Bronchial epithelial cell (primary cell): ENCODE measurements at regions not wholly inside any gene's neighbourhood (a gene's known extent, or its start where the extent isn't known, plus 50 kb on each side); places are given as distances from the start of the nearest gene placed in this dataset.

ENCODE experiments used
- DNase-seq: peaks from one replicate; pipeline ENCODE4 v3.0.0-alpha.2; 2010; ENCODE audit warnings: low read depth
- FAIRE-seq: peaks from 2 replicates; lab custom pipeline; 2011; peaks lifted over from hg19 to GRCh38; lab: Jason Lieb, UNC
- H3K27me3 ChIP-seq: 2 replicates; pipeline ENCODE4 v1.5.1; 2011; ENCODE audit warnings: low read length; ENCODE audit not compliant: control insufficient read depth, insufficient read depth
- H3K36me3 ChIP-seq: 2 replicates; pipeline ENCODE4 v1.5.1; 2011; ENCODE audit warnings: low read length; ENCODE audit not compliant: control insufficient read depth, insufficient read depth
- H3K4me3 ChIP-seq: 2 replicates; pipeline ENCODE4 v1.5.1; 2011; ENCODE audit warnings: mild to moderate bottlenecking, low read depth, low read length, control low read depth
- TF ChIP-seq, protein P1 (sequence below): IDR thresholded peaks from 2 replicates; pipeline ENCODE4 v1.5.1; 2011; ENCODE audit warnings: mild to moderate bottlenecking, moderate library complexity, low read length, control low read depth, inconsistent platforms; ENCODE audit not compliant: insufficient read depth, severe bottlenecking

GRCh38 chr7:83702446-83702845 lies 53.5 kb upstream of the SEMA3E start:
- FAIRE-seq (no peak), DNase-seq (no peak)
- Histone ChIP-seq H3K36me3 (no peaks in the 10 kb centered on the region), H3K4me3 (no peak overlapping the region), H3K27me3 (no peaks in the 10 kb centered on the region)
- TF ChIP-seq, protein P1, sequence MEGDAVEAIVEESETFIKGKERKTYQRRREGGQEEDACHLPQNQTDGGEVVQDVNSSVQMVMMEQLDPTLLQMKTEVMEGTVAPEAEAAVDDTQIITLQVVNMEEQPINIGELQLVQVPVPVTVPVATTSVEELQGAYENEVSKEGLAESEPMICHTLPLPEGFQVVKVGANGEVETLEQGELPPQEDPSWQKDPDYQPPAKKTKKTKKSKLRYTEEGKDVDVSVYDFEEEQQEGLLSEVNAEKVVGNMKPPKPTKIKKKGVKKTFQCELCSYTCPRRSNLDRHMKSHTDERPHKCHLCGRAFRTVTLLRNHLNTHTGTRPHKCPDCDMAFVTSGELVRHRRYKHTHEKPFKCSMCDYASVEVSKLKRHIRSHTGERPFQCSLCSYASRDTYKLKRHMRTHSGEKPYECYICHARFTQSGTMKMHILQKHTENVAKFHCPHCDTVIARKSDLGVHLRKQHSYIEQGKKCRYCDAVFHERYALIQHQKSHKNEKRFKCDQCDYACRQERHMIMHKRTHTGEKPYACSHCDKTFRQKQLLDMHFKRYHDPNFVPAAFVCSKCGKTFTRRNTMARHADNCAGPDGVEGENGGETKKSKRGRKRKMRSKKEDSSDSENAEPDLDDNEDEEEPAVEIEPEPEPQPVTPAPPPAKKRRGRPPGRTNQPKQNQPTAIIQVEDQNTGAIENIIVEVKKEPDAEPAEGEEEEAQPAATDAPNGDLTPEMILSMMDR = no peak

GRCh38 chr7:83701736-83702135 lies 52.8 kb upstream of the SEMA3E start:
- H3K4me3 ChIP-seq = no peak overlapping the region
- no peaks in the 10 kb centered on the region for H3K27me3 ChIP-seq
- TF ChIP-seq, protein P1 = no peak
- H3K36me3 ChIP-seq = no peaks in the 10 kb centered on the region
- no peak for FAIRE-seq
- no peak for DNase-seq
